Retinal pigment epithelial cell (primary cell): ENCODE measurements at regions not wholly inside any gene's neighbourhood (a gene's known extent, or its start where the extent isn't known, plus 50 kb on each side); places are given as distances from the start of the nearest gene placed in this dataset.

Experiments
- DNase-seq: peaks from one replicate; pipeline ENCODE4 v3.0.0-alpha.2; 2010; ENCODE audit warnings: low read depth
- H3K4me3 ChIP-seq: 2 replicates; pipeline ENCODE4 v1.5.1; 2011; ENCODE audit warnings: mild to moderate bottlenecking, low read length, control low read depth, moderate library complexity
- CTCF ChIP-seq: conservative IDR thresholded peaks from 2 replicates; pipeline ENCODE4 v1.5.1; 2011; ENCODE audit warnings: low read depth, low read length, control low read depth, inconsistent platforms

DNA sequence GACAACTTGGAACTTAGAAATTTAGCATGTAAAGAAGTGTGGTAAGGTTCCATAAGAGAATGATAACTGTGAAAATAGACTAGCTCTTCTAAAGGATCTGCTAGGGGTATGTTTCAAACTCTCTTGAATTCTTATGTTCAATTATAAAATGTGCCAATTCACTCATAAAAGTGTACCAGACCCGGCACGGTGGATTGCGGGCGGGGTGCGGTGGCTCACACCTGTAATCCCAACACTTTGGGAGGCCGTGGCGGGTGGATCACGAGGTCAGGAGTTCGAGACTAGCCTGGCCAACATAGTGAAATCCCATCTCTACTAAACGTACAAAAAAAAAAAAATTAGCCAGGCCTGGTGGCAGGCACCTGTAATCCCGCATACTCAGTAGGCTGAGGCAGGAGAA, 105.4 kb upstream of the CAV2 start:
- no peak for TF ChIP-seq CTCF
- H3K4me3 ChIP-seq = no peak overlapping the region
- no peak for DNase-seq

- no peak for TF ChIP-seq CTCF
- H3K4me3 ChIP-seq = no peak overlapping the region
- DNase-seq = peak; percentile 43
These were observed 104.3 kb upstream of the CAV2 start for GRCh38 chr7:116395141-116395791.

- no peak overlapping the region for H3K4me3 ChIP-seq
- no peak for DNase-seq
- TF ChIP-seq CTCF = no peak
These were observed 100.9 kb upstream of the CAV2 start for GRCh38 chr7:116398672-116399071.

DNA sequence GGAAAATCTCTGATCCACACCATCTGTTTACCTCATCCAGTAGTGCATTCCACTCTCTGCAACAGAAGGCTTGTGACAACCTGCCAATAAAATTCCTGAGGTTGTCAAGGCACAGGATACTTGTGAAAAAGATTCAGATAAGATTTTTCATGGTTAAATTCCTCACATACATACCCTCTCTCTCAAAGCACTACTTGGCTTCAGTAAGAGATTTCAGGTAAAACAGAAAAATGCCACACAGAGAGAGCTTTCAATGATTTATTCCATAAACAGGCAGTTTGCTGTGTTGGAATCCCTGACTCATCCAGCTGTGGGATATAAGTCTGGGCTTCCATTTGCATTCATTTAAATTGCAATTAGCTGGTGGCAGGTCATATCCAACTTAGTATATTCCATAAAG, 99.7 kb upstream of the CAV2 start:
- H3K4me3 ChIP-seq = no peak overlapping the region
- no peak for DNase-seq
- no peak for TF ChIP-seq CTCF

DNA sequence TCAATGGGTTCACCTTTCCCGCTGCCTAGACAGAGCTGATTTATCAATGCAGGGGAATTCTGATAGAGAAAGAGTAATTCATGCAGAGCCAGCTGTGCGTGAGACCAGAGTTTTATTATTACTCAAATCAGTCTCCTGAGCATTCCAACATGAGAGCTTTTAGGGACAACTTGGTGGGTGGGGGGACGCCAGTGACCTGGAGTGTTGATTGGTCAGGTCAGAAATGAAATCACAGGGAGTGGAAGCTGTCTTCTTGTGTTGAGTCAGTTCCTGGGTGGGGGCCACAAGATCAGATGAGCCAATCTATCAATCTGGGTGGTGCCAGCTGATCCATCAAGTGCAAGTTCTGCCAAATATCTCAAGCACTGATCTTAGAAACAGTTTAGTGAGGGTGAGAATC, 99.0 kb upstream of the CAV2 start:
- DNase-seq = no peak
- TF ChIP-seq CTCF = no peak

GRCh38 chr7:116401711-116402110, 97.8 kb upstream of the CAV2 start:
- DNase-seq = no peak

More for the DNA sequence above, 99.0 kb upstream of the CAV2 start:
- no peak overlapping the region for H3K4me3 ChIP-seq

More at GRCh38 chr7:116401711-116402110, 97.8 kb upstream of the CAV2 start:
- no peak overlapping the region for H3K4me3 ChIP-seq
- TF ChIP-seq CTCF = no peak
